Common myeloid progenitor, CD34-positive (primary cell): ENCODE measurements at regions not wholly inside any gene's neighbourhood (a gene's known extent, or its start where the extent isn't known, plus 50 kb on each side); places are given as distances from the start of the nearest gene placed in this dataset.

ENCODE experiments used
- CTCF ChIA-PET: fragments of 350-600 bp; sonication (Branson Sonifier 250); formaldehyde crosslinking; loops from one replicate; lab custom pipeline; 2021; ENCODE audit warnings: antibody characterized with exemption; lab: Charles Lee
- POLR2A ChIA-PET: fragments of 350-600 bp; sonication (Branson Sonifier 250); formaldehyde crosslinking; loops from one replicate; lab custom pipeline; 2021; ENCODE audit warnings: antibody characterized with exemption; lab: Charles Lee
- DNase-seq, 3 donors: peaks; one replicate each; pipeline versions ENCODE4 v3.0.0 to v3.0.0-alpha.2; 2013
- H3K27ac ChIP-seq, 2 experiments: 1 replicate in 1 of 2; 2 replicates in 1 of 2; pipeline ENCODE4 v1.7.0; 2013; ENCODE audit warnings: inconsistent platforms in 2 of 2, low read length in 2 of 2, mild to moderate bottlenecking in 2 of 2, low read depth in 1 of 2, moderate library complexity in 1 of 2; ENCODE audit not compliant: severe bottlenecking in 2 of 2, insufficient read depth in 1 of 2, poor library complexity in 1 of 2
- H3K27me3 ChIP-seq, 5 experiments: replicated peaks in 2 of 5; 1 replicate in 3 of 5; 2 replicates in 2 of 5; pipeline versions ENCODE4 v1.6.1 to v1.7.0; 2013; ENCODE audit warnings: low read length in 4 of 5, mild to moderate bottlenecking in 2 of 5, moderate library complexity in 2 of 5, inconsistent platforms in 1 of 5; ENCODE audit not compliant: insufficient read depth in 5 of 5, control insufficient read depth in 4 of 5
- H3K36me3 ChIP-seq, 4 experiments: 1 replicate in 2 of 4; 2 replicates in 2 of 4; pipeline versions ENCODE4 v1.6.1 to v1.7.0; 2013; ENCODE audit warnings: low read length in 3 of 4, control low read depth in 1 of 4, mild to moderate bottlenecking in 1 of 4; ENCODE audit not compliant: control insufficient read depth in 4 of 4, insufficient read depth in 4 of 4
- H3K4me1 ChIP-seq, 4 experiments: 1 replicate in 3 of 4; 2 replicates in 1 of 4; pipeline versions ENCODE4 v1.6.1 to v1.7.1; 2013; ENCODE audit warnings: low read length in 3 of 4, mild to moderate bottlenecking in 3 of 4, control low read depth in 1 of 4, inconsistent platforms in 1 of 4, moderate library complexity in 1 of 4; ENCODE audit not compliant: control insufficient read depth in 4 of 4, insufficient read depth in 4 of 4; ENCODE audit errors: control extremely low read depth in 1 of 4
- H3K4me3 ChIP-seq, 7 experiments: 1 replicate in 4 of 7; 2 replicates in 3 of 7; pipeline versions ENCODE4 v1.5.1 to v1.7.0; 2013; ENCODE audit warnings: mild to moderate bottlenecking in 7 of 7, low read length in 6 of 7, moderate library complexity in 6 of 7, inconsistent platforms in 2 of 7, low read depth in 2 of 7, control low read depth in 1 of 7; ENCODE audit not compliant: insufficient read depth in 4 of 7, control insufficient read depth in 1 of 7; ENCODE audit errors: extremely low read depth in 1 of 7
- H3K9me3 ChIP-seq, 5 experiments: 1 replicate in 4 of 5; 2 replicates in 1 of 5; pipeline versions ENCODE4 v1.6.1 to v1.7.1; 2013; ENCODE audit warnings: low read length in 4 of 5, mild to moderate bottlenecking in 2 of 5, inconsistent platforms in 1 of 5, low read depth in 1 of 5, moderate library complexity in 1 of 5; ENCODE audit not compliant: control insufficient read depth in 4 of 5, insufficient read depth in 2 of 5; ENCODE audit errors: control extremely low read depth in 1 of 5
- WGBS: methylation state at CpG from one replicate; pipeline ENCODE4 v1.1.5; 2013; ENCODE audit not compliant: insufficient coverage; 5-methylcytosine and 5-hydroxymethylcytosine counted together

- no CpG with 5 or more reads among the region's 2 CpGs for WGBS
- H3K4me1 ChIP-seq, result no peaks in the 10 kb centered on the region
- no peak overlapping the region for H3K4me3 ChIP-seq
- ChIA-PET POLR2A (interaction anchor here (0.5 kb wide), 1 partner anchor 48 kb away, joined by 7 read pairs; no protein-coding TSS in a partner anchor), CTCF (interaction anchor here (0.9 to 1.2 kb wide), 2 partner anchors 10 to 54 kb away, joined by 3 read pairs; no protein-coding TSS in a partner anchor)
- no peak for DNase-seq
- H3K27me3 ChIP-seq, result no peaks in the 10 kb centered on the region
- H3K9me3 ChIP-seq, result peaks cover 0 to 5% (median 0%) of the 10 kb centered on the region in 5 experiments
- H3K27ac ChIP-seq, result no peak overlapping the region
- H3K36me3 ChIP-seq, result no peaks in the 10 kb centered on the region
Measured at GRCh38 chr10:4252701-4253100, 467.7 kb upstream of the KLF6 start.

GRCh38 chr10:4250587-4250887 is 465.5 kb upstream of the KLF6 start:
- no peaks in the 10 kb centered on the region for H3K27me3 ChIP-seq
- ChIA-PET CTCF (interaction anchor here (1.0 kb wide), 1 partner anchor 18 kb away, joined by 3 read pairs; no protein-coding TSS in a partner anchor), POLR2A (no interaction called here)
- H3K36me3 ChIP-seq, result no peaks in the 10 kb centered on the region
- no peak for DNase-seq
- WGBS, result no CpG with 5 or more reads among the region's 2 CpGs
- no peaks in the 10 kb centered on the region for H3K4me1 ChIP-seq
- H3K4me3 ChIP-seq, result no peak overlapping the region
- no peak overlapping the region for H3K27ac ChIP-seq
- peaks cover 0 to 3% (median 0%) of the 10 kb centered on the region in 5 experiments for H3K9me3 ChIP-seq

- ChIA-PET CTCF (no interaction called here), POLR2A (no interaction called here)
- WGBS, result 100% methylated on average over 4 of the region's 4 CpGs
- no peak overlapping the region for H3K4me3 ChIP-seq
- no peak overlapping the region for H3K27ac ChIP-seq
- DNase-seq, result no peak
- H3K27me3 ChIP-seq, result no peaks in the 10 kb centered on the region
- H3K36me3 ChIP-seq, result no peaks in the 10 kb centered on the region
- no peaks in the 10 kb centered on the region for H3K9me3 ChIP-seq
- no peaks in the 10 kb centered on the region for H3K4me1 ChIP-seq
Measured at GRCh38 chr10:4249841-4250586, 465.0 kb upstream of the KLF6 start.

GRCh38 chr10:4247379-4247778 is 462.4 kb upstream of the KLF6 start:
- DNase-seq, result no peak
- H3K27ac ChIP-seq, result no peak overlapping the region
- no peaks in the 10 kb centered on the region for H3K36me3 ChIP-seq
- ChIA-PET CTCF (no interaction called here), POLR2A (no interaction called here)
- H3K4me3 ChIP-seq, result no peak overlapping the region
- 93% methylated on average over 5 of the region's 5 CpGs for WGBS
- H3K4me1 ChIP-seq, result peaks cover 0 to 2% (median 0%) of the 10 kb centered on the region in 4 experiments
- H3K9me3 ChIP-seq, result no peaks in the 10 kb centered on the region
- H3K27me3 ChIP-seq, result no peaks in the 10 kb centered on the region

GRCh38 chr10:4246881-4247358 is 461.9 kb upstream of the KLF6 start:
- ChIA-PET POLR2A (no interaction called here), CTCF (no interaction called here)
- DNase-seq, result no peak
- H3K27ac ChIP-seq, result no peak overlapping the region
- WGBS, result 94% methylated on average over 3 of the region's 4 CpGs
- no peaks in the 10 kb centered on the region for H3K9me3 ChIP-seq
- H3K27me3 ChIP-seq, result no peaks in the 10 kb centered on the region
- no peaks in the 10 kb centered on the region for H3K36me3 ChIP-seq
- no peak overlapping the region for H3K4me3 ChIP-seq
- peaks cover 0 to 2% (median 0%) of the 10 kb centered on the region in 4 experiments for H3K4me1 ChIP-seq

GRCh38 chr10:4243651-4244050 is 458.6 kb upstream of the KLF6 start:
- POLR2A ChIA-PET, result no interaction called here
- CTCF ChIA-PET, result no interaction called here
- Histone ChIP-seq H3K36me3 (no peaks in the 10 kb centered on the region), H3K27ac (no peak overlapping the region), H3K4me3 (no peak overlapping the region), H3K27me3 (no peaks in the 10 kb centered on the region), H3K9me3 (no peaks in the 10 kb centered on the region), H3K4me1 (peaks cover 0 to 2% (median 0%) of the 10 kb centered on the region in 4 experiments)
- no peak for DNase-seq
- WGBS, result 100% methylated on average over 1 of the region's 1 CpG

- Histone ChIP-seq H3K4me3 (no peak overlapping the region), H3K27ac (no peak overlapping the region), H3K9me3 (no peaks in the 10 kb centered on the region), H3K36me3 (no peaks in the 10 kb centered on the region), H3K27me3 (no peaks in the 10 kb centered on the region), H3K4me1 (peaks cover 0 to 2% (median 0%) of the 10 kb centered on the region in 4 experiments)
- DNase-seq, result no peak
- 100% methylated on average over 2 of the region's 6 CpGs for WGBS
- ChIA-PET CTCF (interaction anchor here (0.8 kb wide), 1 partner anchor 410 kb away, joined by 3 read pairs; no protein-coding TSS in a partner anchor), POLR2A (no interaction called here)
Measured at GRCh38 chr10:4243169-4243568, 458.2 kb upstream of the KLF6 start.
